ENCODE measurements at regions not wholly inside any gene's neighbourhood (a gene's known extent, or its start where the extent isn't known, plus 50 kb on each side); places are given as distances from the start of the nearest gene placed in this dataset.

- ChIA-PET CTCF (no interaction called here), POLR2A (ENCODE audit: low non-redundant PET) (interaction anchor here (0.7 kb wide), 1 partner anchor 55 kb away, joined by 3 read pairs; no protein-coding TSS in a partner anchor)
- intact Hi-C loops (cut with micrococcal nuclease; ENCODE audit: unreplicated experiment): no loop called here
- Histone ChIP-seq H3K4me1 (ENCODE audit: insufficient read depth, low read length, poor library complexity, severe bottlenecking) (peaks cover 4% of the 10 kb centered on the region), H3K36me3 (ENCODE audit: insufficient read depth, low read length, poor library complexity, severe bottlenecking) (no peaks in the 10 kb centered on the region), H3K4me3 (ENCODE audit: low read depth, low read length, poor library complexity, severe bottlenecking) (no peak overlapping the region), H3K9me3 (ENCODE audit: low read depth, low read length, poor library complexity, severe bottlenecking) (no peaks in the 10 kb centered on the region), H3K27ac (ENCODE audit: low read depth, low read length, poor library complexity, severe bottlenecking) (no peak overlapping the region), H3K27me3 (replicated peaks; ENCODE audit: insufficient read depth, low read depth, low read length, poor library complexity) (no peaks in the 10 kb centered on the region)
- TF ChIP-seq EZH2 (IDR thresholded peaks at IDR 0.05; ENCODE audit: borderline replicate concordance, low read depth, low read length, poor library complexity, severe bottlenecking) (no peak), CTCF (conservative IDR thresholded peaks at IDR 0.05; ENCODE audit: low read depth, low read length) (no peak)
- no TSS peak for BruUV-seq (replicated peaks)
- no peak for DNase-seq (ENCODE audit: low spot score)
Observed at GRCh38 chr4:121457278-121457875, 76.6 kb upstream of the QRFPR start.

DNA sequence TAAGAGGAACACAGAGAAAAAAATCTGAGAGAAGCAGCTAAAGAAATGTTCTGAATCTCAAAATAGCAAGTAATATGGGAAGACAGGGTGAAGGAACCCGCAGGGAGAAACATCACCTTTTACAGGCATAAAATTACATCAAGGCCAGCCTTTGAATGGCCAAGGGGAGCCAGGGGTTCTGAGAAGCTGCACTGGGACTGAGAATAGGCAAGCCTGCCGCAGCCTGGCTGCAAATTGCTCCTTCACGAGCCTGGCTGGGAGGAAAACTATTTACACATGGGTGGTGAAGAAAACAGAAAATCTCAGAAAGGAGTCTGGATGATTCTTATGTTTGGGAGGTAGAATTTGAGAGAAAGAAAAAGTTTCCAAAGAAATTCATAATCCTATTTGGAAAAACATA lies 74.5 kb upstream of the QRFPR start:
- no peak overlapping the region for H3K27ac ChIP-seq (ENCODE audit: low read depth, low read length, poor library complexity, severe bottlenecking)
- no peak overlapping the region for H3K4me3 ChIP-seq (ENCODE audit: low read depth, low read length, poor library complexity, severe bottlenecking)
- H3K9me3 ChIP-seq (ENCODE audit: low read depth, low read length, poor library complexity, severe bottlenecking): no peaks in the 10 kb centered on the region
- TF ChIP-seq EZH2 (IDR thresholded peaks at IDR 0.05; ENCODE audit: borderline replicate concordance, low read depth, low read length, poor library complexity, severe bottlenecking) (no peak), CTCF (conservative IDR thresholded peaks at IDR 0.05; ENCODE audit: low read depth, low read length) (no peak)
- BruUV-seq (replicated peaks): no TSS peak
- peaks cover 4% of the 10 kb centered on the region for H3K4me1 ChIP-seq (ENCODE audit: insufficient read depth, low read length, poor library complexity, severe bottlenecking)
- ChIA-PET POLR2A (ENCODE audit: low non-redundant PET) (no interaction called here), CTCF (no interaction called here)
- DNase-seq (ENCODE audit: low spot score): no peak
- H3K27me3 ChIP-seq (replicated peaks; ENCODE audit: insufficient read depth, low read depth, low read length, poor library complexity): no peaks in the 10 kb centered on the region
- H3K36me3 ChIP-seq (ENCODE audit: insufficient read depth, low read length, poor library complexity, severe bottlenecking): no peaks in the 10 kb centered on the region
- intact Hi-C loops (cut with micrococcal nuclease; ENCODE audit: unreplicated experiment): no loop called here

DNA sequence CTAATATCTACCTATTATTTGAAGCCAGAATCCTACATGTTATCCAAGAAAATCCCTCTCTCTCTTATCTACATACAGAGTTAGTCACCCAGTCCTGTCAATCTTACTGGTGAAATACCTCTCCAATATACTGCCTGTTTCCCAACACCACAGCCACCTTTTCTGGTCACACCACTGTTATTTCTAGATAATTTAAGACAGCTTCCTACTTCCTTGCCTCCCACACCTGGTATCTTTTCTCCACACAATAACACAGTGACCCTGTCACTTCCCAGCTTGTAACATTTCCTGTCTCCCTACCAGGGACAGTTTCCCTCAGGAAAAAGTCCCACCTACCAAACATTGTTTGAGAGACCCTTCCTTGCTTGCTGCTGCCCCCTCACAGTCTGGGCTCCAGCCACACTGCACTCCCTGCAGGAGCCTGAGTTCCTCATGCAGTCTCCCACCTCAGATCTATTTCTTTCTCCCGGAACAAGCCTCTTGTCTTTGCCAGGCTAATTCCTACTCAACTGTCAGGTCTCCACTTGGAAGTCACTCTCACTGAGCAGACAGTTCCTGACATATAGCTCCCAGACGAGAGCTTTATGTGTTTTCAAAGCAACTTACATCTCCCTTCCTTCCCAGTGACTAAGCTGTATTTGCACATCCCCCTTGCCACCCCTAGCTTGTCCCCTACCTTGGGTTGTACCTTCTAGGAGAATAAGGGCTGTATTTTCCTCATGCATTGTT lies 73.6 kb upstream of the QRFPR start:
- ChIA-PET CTCF (no interaction called here), POLR2A (ENCODE audit: low non-redundant PET) (no interaction called here)
- peaks cover 4% of the 10 kb centered on the region for H3K4me1 ChIP-seq (ENCODE audit: insufficient read depth, low read length, poor library complexity, severe bottlenecking)
- TF ChIP-seq EZH2 (IDR thresholded peaks at IDR 0.05; ENCODE audit: borderline replicate concordance, low read depth, low read length, poor library complexity, severe bottlenecking) (no peak), CTCF (conservative IDR thresholded peaks at IDR 0.05; ENCODE audit: low read depth, low read length) (no peak)
- no TSS peak for BruUV-seq (replicated peaks)
- H3K4me3 ChIP-seq (ENCODE audit: low read depth, low read length, poor library complexity, severe bottlenecking): no peak overlapping the region
- H3K9me3 ChIP-seq (ENCODE audit: low read depth, low read length, poor library complexity, severe bottlenecking): no peaks in the 10 kb centered on the region
- no peaks in the 10 kb centered on the region for H3K36me3 ChIP-seq (ENCODE audit: insufficient read depth, low read length, poor library complexity, severe bottlenecking)
- H3K27ac ChIP-seq (ENCODE audit: low read depth, low read length, poor library complexity, severe bottlenecking): no peak overlapping the region
- no peak for DNase-seq (ENCODE audit: low spot score)
- intact Hi-C loops (cut with micrococcal nuclease; ENCODE audit: unreplicated experiment): no loop called here
- no peaks in the 10 kb centered on the region for H3K27me3 ChIP-seq (replicated peaks; ENCODE audit: insufficient read depth, low read depth, low read length, poor library complexity)
